GM23248 (cell line): ENCODE measurements at regions not wholly inside any gene's neighbourhood (a gene's known extent, or its start where the extent isn't known, plus 50 kb on each side); places are given as distances from the start of the nearest gene placed in this dataset.

Experiments
- EZH2 ChIP-seq: fragments of 200-600 bp; sonication (generic); IDR thresholded peaks from 2 replicates; pipeline ENCODE4 v1.6.1; 2018; ENCODE audit warnings: antibody characterized with exemption, mild to moderate bottlenecking; ENCODE audit not compliant: insufficient read depth, poor library complexity, severe bottlenecking
- EZH2phosphoT487 ChIP-seq: fragments of 200-600 bp; sonication (generic); IDR thresholded peaks from 2 replicates; pipeline ENCODE4 v1.6.1; 2018; ENCODE audit warnings: antibody characterized with exemption, moderate library complexity, mild to moderate bottlenecking, low read depth; ENCODE audit not compliant: insufficient read depth

- TF ChIP-seq EZH2 (no peak), EZH2phosphoT487 (no peak)
Measured at GRCh38 chr9:82706786-82707185, 356.2 kb downstream of the RASEF start.
